Right renal pelvis (tissue), 4 donors: ENCODE measurements at regions not wholly inside any gene's neighbourhood (a gene's known extent, or its start where the extent isn't known, plus 50 kb on each side); places are given as distances from the start of the nearest gene placed in this dataset.

Experiments used
- DNase-seq, 4 donors: peaks; one replicate each; pipeline ENCODE4 v3.0.0-alpha.2; 2013; ENCODE audit warnings: low read depth in 4 of 4, low spot score in 3 of 4, missing footprints in 1 of 4

DNA sequence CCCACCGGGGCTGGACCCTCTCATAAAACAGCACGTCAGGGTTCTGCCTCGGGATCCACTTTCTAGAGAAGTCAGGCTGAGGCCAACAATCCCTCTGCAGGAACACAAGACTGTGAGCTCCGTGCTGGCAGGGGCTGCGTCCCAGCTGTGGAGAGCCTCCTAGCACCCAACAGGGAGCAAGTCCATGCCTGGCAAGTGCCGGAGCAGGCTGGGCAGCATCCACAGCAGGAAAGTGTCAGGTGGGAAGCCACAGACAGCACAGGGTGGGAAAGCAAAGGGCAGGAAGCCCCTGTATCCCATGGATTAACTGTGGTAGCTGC lies 682.3 kb downstream of the TBC1D22A start:
- no peak for DNase-seq

DNA sequence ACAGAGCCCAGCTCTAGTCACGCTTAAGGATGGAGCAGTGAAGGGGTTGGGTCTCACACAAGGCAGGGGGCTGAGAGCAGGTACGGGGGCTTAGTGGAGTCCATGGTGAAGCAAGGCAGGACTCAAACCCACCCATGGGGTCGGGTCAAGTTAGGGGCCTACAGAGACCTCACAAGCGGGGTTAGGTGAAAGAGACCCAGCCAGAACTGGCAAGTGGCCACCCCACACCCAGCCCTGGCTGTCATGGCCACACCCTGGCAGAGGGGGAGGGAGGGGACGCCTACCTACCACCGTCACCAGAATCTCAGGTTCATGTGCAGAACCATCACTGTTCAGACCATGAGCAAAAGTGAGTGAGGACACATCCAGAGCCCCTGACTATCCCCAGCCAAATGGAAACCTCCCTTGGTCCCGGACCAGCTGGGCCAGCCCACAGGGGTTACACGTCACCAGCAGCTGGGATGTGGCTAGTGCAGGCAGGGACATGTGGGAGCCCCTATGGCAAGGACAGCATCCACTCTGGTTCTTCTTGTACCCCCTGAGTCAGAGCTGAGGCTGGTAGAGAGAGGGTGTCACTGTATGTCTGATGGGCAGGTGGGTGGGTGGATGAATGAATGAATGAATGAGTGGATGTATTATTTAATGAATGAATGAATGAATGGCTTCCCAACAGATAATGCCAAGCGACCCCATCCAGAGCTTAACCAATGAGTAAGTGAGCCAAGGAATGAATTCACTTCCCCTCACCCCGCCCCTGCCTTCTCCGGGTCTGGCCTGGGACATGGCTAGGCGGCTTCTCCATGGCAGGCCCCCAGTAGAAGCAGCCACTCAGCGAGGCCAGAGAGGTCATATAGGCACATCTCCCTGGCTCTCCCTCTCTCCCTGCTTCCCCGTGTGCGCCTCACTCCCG lies 681.6 kb downstream of the TBC1D22A start:
- no peak for DNase-seq

DNA sequence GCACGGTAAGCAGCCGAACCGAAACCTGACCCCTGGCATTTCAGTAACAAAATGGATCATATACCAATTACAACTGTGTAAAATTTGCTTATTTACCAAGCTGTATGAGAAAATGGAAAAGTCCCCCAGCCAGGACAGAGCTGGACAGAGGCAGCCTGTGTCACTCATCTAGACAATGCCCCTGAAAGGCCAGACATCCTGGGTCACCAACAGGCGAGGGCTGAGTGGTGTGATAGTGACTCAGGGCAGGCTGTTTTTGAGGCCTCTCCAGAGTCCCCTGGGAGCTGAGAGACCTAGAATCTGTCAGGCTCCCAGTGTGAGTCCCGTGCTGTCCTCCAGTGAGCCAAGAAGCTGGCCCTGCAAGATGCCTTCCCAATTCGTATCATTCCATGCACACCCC lies 680.4 kb downstream of the TBC1D22A start:
- DNase-seq, result no peak

DNA sequence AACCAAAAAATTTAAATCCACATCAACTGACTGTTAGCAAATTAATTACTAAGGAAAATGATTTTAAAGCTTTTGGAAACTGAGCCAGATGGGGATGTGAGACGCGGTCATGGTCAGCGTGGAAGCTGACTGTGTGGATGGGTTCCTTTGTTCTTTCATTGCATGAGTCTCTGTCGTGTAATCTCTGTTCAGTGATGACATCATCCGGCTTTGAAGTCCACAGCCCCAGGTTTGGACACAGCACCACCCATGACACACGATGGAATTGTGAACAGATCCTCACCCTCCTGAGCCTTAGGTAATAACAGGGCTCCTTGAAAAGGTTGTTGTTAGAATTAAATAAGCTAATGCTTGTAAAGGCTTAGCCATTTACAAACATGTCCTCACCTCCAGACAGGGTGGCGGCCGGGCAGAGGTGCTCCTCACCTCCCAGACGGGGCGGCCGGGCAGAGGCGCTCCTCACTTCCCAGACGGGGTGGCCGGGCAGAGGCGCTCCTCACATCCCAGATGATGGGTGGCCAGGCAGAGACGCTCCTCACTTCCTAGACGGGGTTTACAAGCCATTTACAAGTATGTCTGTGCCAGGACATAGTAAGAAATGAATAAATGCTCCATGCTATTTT lies 677.3 kb downstream of the TBC1D22A start:
- no peak for DNase-seq

DNA sequence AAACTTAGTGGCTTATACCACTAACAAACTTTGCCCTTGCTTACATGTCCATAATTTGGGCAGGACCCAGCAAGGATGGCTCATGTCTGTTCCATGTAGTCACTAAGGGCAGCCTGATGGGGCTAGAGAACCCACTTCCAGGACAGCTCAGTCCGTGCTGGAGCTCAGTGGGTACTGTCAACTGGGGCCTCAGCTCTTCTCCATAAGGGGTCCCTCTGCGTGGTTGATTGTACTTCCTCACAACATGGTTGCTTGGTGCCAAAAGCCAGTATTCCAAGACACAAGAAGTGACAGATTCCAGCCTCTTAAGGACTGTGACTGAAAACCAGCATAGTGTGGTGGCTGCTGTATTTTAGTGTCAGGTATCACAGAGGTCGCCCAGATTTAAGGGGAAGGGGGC lies 675.2 kb downstream of the TBC1D22A start:
- no peak for DNase-seq

DNA sequence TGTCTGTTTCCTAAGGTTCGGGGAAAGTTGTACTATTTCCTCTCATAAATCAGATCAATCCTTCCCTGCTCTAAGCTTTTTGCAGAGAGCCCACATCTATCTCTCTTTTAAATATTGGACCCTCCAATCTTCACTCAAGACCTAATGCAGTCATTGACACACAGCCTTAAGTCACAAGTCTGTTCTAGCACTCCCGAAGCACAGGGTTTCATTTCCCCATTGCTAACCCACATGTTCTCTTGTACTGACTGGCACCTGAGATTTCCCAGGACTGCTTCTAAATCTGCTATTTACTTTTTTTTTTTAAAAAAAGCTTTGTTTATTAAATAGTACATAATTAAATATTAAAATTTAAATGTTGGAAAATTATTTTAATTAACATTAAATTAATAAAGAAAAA lies 674.7 kb downstream of the TBC1D22A start:
- no peak for DNase-seq

DNA sequence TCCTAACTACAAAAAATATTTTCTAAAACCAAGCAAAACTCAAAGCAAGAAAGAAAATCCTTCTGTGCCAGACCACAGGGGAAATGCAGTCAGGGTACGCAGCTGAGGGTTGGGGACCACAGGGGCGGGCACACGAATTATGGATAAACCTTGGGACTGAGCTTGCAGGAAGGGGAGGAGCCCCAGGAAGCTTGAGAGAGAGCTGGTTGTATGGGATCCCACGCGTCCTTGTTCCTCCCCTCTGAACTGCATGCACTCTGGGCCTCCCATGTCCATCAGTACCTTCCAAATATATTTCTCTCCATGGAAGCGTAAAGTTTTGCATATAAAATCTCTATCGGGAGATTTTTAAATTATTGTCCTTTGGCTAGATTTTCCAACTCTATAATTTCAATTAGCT lies 673.4 kb downstream of the TBC1D22A start:
- no peak for DNase-seq

DNA sequence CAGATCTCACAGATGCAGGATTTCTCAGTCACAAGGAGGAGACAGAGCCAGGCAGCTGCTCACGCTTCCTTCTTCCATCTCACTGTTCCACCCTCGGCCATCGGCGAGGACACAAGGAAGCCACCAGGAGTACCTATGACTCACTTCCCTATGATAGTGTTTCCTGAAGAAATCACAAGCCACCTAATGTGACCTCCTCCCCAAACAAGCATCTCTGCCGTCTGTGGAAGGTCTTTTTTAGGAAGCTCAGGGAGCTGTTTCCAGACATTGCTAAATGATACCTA lies 672.7 kb downstream of the TBC1D22A start:
- no peak for DNase-seq

DNA sequence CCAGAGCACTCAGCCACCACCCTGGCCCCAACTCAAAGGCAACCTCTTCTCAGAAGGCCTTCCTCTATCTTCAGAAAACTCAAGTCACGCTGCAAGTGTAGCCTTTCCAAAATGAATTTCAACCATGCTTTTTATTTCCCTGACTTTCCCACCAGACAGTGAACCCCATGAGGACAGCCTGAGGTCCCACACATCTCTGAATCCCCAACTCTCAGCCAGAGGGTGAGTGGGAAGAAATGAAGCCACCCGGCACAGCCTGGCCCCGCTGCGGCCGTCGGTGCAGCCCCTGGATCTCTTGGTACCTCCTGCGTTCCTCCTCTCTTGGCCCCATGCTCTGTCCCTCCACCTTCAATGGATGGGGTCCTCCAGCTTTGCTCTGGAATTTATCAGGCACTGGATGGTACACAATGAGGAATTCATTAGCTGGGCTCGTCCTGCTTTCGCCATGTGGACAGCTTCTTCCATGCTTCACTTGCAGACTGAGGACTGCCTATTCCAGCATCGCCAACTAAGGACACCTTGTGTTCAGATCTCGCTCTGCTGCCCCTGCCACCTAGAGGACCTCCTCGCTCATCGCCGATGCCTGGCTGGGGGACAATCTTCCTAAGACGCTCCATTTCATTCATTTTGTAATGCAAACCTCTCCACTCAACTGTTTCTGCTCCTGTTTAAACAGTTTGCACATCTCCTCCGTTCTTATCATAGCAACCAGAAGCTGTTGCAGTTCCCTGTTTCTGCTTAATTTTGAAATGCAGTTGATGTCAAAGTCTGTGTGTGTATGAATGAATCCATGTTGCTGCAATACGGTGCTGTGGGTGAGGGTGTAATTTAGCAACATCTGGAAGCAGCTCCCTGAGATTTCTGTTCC lies 672.1 kb downstream of the TBC1D22A start:
- no peak for DNase-seq

DNA sequence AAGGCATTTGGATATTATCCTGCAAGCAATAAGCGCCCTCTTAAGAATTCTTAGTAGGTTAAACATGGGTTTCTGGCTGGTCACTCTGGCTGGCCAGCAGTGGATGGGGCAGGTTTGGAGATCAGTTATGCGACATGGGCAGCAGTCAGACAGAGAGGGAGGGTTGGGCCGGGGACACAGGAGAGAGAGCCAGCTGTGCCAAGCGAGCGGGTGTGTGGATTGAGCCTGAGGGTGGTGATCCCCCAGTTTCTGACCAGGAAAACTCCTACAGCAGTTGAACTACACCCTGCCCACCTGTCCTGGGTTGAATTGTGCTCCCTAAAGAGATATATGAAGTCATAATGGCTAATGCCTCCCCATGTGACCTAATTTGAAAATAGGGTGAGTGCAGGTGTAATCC lies 671.2 kb downstream of the TBC1D22A start:
- no peak for DNase-seq

DNA sequence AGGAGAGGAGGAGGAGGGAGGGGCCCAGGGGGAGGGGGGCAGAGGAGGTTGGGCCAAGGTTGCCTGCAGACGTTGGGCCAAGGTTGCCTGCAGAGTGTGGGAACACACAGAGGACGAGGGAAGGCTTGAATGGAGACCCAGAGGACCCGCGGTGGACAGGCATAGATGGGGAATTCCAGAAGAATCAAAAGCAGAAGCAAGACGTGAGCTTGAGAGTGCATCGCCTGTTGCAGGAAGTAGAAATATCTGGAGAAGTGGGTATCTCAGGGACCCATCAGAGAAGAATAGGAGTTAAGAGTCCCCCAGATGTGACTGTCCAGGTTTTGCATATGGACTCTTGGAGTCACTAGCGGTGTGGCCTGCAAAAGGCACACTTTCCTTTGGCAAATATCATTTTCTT lies 670.2 kb downstream of the TBC1D22A start:
- DNase-seq, result no peak

DNA sequence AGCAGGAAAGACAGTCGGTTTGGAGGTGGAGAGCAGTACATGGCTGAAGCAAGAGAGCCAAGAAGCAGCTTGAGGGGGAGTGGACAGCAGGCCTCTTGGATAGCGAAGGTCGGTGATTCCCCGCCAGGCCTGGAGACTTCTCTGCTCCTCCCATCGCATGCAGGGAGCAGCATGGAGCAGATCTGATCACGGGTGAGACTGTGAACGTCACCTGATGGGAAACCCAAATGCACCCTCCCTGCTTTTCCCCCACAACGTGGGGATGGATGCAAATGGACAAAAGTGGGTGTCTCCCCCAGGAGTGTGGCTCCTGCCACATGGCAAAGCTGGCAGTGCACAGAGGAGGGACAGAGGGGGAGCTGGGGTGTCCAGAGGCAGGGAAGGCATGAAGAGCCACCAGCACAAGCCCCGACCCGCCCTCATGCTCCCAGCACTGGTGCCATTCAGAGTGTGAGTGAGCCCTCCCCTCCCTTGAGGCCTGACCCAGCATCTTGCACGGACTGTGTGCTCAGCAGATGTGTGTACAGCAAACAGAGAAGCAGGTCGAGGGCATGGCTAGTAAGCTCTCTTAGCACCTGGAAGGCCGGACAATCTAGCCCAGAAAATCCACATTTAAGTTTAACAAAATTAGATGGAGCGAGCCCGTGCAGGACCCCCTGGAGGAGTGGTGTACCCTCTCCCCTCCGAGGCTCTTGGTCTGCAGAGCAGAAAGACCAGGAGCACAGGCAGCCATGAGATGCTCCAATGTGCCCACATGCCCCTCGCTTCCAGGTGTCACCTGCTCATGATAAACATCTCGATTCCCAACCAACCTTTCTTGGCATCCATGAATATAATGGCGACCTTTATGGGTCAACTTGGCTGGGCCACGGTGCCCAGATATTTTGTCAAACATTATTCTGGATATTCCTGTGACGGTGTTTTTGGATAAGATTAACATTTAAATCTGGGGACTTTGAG lies 661.7 kb downstream of the TBC1D22A start:
- no peak for DNase-seq

DNA sequence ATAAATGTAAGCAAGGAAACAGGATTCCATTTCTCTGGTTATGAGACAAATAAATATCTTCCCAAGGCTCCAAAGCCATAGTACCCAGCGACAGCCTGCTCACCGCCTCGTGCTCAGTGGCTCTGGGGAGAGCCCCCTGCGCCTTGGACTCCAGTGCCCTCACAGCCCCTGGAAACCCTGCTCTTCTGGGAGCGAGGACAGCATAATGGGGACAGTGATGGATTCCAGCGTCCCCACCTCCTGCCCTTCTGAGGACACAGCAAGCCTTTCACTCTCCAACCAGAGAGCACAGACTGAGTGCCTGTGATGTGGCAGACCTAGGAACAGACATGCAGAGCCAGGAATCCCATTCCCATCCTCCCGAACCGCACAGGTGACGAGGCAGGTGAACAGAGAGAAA lies 660.8 kb downstream of the TBC1D22A start:
- DNase-seq, result no peak

DNA sequence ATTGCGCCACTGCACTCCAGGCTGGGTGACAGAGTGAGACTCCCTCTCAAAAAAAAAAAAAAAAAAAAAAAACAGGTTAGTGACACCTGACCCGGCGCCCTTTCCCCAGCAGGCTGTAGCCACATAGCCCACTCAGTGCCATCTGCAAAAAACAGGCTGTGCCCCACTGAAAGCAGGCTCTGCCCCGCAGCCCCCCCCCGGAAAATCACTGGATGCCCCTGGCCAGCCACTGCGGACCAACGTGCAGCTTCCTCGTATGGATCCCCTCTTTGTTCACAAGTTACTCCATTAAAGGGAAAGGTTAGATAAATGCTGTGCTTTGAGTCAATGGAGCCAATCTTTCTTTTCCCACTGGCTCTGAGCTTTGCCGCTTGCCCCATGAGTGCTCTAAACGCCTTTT lies 660.3 kb downstream of the TBC1D22A start:
- no peak for DNase-seq

DNA sequence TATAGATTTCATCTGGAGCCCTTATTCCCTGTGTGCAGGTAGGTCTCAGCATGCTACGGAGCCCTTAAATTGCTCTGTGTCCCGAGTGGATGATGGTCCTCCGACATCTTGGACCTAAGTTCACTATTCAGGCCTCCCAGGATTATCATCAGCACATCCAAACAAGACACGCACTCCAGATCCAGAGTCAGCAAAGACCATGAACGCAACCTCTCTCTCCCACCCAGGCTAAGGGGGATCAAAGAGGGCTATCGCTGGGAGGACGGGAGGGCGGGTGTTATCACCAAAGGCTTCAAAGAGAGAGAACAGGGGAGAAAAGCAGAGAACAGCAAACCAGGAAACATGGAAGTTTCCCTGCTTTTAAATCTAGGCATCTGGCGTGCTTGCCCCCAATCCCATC lies 659.4 kb downstream of the TBC1D22A start:
- no peak for DNase-seq

DNA sequence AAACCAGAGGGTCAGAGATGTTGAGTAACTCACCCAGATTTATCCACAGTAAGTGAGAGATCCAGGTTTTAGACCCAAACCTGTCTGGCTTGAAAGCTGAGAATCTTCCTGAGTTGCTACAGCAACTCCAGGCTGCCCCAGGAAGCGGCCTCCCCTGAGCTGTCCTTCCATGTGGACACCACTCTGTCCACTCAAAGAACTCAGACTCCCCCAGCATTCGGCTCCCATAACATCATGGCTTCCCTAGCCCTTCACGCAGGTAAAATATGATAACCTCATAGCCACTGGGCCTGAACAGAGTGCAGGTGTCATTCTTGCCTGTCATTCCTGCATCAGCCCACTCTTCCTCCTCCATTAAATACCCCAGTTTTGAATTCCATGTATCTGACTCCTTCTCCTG lies 657.8 kb downstream of the TBC1D22A start:
- DNase-seq, result no peak

DNA sequence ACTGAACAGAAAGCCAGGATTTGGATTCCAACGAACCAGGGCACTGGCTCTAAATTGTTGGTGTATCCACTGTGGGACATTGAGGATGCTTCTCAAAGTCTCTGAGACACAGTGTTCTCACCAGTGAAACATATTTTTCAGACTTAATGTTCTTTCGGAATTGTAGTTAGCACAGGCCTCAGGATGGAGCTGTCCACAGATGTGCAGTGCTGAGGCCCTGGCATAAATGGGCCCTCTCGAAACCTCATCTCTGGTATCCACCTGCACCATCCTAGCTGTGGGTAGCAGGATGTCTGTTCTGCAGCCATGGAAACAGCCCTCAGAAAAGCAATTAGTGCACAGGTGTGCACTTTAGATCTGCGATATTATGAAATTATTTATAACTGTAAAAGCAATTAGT lies 656.8 kb downstream of the TBC1D22A start:
- DNase-seq, result peak in 2 of 4 donors; percentile 5 to 7

DNA sequence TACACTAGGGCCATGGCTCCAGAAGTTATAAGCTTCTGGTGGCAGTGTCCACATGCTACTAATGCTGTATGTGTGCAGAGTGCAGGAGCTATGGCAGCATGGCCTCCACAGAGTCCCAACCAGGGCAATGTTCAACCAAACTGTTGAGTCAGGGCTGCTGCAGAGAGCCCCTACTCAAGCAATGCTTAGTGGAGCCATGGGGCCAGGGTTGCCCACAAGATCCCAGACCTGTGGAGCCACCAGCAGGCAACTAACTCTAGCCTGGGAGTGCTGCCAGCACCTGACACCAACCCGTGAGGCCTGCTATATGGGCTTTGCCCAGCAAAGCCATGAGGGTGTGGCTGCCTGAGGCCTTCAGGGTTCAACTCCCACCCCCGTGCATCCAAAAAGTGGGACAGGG lies 655.2 kb downstream of the TBC1D22A start:
- no peak for DNase-seq

DNA sequence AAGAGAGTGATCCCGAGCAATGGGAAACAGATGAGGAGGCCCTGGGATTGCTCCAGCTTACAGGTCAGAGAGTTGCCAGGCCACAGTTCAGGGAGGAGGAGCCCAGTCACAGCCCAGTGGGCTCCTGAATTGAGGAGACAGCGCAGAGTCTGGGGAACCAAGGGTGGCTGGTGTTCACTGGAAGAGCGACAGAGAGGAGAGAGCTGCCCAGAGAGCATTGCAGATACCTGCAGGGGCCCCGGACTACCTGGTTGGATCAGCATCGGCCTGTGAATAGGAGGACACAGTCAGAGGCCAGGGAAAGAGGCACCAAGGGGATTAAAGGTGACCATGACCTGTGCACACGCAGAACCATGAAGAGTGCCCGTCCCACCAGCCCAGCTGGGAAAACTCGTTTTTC lies 648.6 kb downstream of the TBC1D22A start:
- DNase-seq, result no peak

DNA sequence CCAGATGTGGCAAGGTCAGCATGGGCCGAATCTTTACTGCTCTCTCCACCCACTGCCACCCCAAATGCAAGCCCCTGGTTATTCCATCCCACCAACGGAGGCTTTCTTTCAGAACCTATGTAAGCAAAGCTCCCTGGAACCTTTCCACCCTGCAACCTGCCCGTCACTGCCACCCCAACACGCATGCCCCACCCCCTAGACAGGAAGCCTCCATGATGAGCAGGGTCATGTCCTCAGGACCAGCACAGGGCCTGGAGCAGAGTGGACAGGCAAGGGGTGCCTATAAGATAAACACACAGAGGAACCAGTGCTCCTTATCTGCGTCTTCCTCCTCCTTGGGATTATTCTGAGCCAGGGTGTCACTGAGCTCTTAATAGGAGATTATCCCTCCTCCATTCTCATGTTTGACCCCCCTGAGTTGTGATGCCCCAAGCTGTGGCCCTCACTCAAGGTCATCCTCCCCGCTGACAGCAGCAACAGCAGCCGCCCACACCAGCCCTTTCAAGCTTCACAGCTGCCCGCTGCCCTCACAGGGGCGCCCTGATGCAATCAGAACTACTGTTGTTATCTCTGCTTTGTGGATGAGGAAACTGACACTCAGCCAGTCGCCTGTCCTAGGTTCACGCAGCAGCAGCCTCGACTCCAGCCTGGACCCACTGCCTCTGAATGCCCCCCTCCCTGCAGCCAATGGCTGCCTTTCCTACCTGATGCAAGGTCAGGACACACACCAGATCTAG lies 647.3 kb downstream of the TBC1D22A start:
- no peak for DNase-seq
